ENCODE measurements at regions not wholly inside any gene's neighbourhood (a gene's known extent, or its start where the extent isn't known, plus 50 kb on each side); places are given as distances from the start of the nearest gene placed in this dataset.

GRCh38 chr9:90024823-90025222, 420.0 kb downstream of the GADD45G start:
- TF ChIP-seq CTCF (optimal IDR thresholded peaks at IDR 0.05 in 1 of 3, IDR thresholded peaks at IDR 0.05 in 1 of 3, conservative IDR thresholded peaks at IDR 0.05 in 1 of 3; ENCODE audit: extremely low read depth in 1 of 3, insufficient read depth in 2 of 3, low read length in 3 of 3) (no peak), EZH2 (IDR thresholded peaks at IDR 0.05; ENCODE audit: low read length) (no peak)

Data from keratinocyte (primary cell).